Hematopoietic multipotent progenitor cell treated with erythropoietin and hydrocortisone succinate and interleukin-3 and kit ligand, for 8 days (in vitro differentiated cells): ENCODE measurements at regions not wholly inside any gene's neighbourhood (a gene's known extent, or its start where the extent isn't known, plus 50 kb on each side); places are given as distances from the start of the nearest gene placed in this dataset.
A peak's percentile ranks its signal among the peaks of the same experiment; 100 is the strongest.

Source experiments
- DNase-seq: peaks from one replicate; pipeline ENCODE4 v3.0.0-alpha.2; 2015

- no peak for DNase-seq
Observed at GRCh38 chr5:104189031-104189430, 626.4 kb upstream of the NUDT12 start.

DNA sequence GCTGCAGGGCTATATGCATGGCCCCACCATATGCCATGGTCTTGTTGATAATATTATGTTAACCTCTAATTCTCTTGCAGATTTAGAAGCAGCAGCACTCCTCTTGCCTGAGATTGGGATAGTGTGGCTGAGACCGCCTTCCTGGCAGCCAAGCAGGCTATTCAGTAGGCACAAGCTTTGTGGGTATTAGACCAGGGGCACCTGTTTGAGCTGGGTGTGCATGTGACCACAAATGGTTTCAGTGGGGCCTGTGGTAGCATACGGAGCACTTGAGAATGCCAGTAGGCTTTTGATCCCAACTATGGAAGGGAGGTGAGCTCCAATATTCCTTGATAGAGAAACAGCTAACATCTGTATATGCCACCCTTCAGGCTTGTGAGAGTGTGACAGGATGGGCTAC is 625.1 kb upstream of the NUDT12 start:
- DNase-seq, result no peak

DNA sequence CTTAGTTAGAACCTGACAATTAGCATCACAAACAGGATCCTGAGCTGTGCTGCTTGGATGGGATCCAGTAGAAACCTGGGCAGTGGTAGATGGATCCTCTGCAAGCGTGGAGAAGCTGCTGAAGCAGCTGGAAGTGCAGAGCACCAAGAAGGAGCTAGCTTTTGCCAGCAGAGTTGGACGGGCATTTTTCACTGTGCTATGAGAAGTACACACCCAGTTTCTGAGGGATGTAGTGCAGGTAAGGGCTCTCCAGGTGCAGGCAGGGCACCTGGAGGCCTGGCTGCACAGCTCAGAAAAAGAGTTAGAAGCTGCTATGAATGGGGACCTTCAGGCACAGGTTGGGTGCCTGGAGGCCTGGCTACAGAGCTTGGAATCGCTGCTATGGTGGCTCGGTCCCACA is 623.9 kb upstream of the NUDT12 start:
- no peak for DNase-seq

- no peak for DNase-seq
Observed at GRCh38 chr5:104186100-104186499, 623.5 kb upstream of the NUDT12 start.

DNA sequence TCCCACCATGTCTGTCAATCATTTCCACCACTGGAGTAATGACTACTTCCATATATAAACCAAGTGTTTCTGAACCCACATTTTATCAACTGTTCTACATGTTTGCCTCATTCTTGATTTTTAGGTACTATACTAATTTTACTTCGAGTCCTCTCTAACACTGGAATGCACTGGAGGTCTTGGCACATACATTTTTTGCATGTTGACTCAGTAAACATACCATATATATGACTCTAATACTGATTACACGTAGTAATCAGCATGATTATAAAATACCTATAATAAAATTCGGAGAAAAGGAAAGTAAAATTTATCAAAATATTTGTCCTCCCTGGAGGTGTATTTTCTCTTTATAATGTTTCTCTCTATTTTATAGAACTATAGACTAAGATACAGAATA is 621.7 kb upstream of the NUDT12 start:
- no peak for DNase-seq

DNA sequence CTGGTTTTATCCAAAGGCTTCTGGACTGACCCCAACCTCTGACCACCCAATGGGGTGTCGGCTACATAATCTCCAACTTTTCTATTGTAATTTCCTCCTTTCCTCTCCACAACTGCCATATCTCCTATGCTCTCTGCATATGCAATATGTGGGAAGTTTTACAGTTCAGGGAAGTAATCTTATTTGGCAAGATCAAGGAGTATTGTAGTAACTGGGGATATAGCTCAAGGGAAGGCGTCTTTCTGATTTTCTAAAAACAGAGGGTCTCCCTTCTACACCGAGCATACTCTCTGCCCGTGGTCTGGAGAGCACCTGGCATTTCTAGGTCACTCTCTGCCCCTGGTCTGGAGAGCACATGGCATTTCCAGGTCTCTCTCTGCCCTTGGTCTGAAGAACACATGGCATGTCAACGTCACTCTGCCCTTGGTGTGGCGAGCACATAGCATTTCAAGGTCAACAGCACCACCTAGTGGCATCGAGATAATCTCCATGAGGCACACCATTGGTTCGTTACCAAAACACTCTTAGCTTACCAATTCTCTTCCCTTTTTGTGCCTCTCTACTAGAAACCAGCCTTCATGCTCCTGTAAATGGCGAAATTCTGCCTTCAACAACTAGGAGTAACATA is 616.4 kb upstream of the NUDT12 start:
- DNase-seq, result peak; percentile 54

DNA sequence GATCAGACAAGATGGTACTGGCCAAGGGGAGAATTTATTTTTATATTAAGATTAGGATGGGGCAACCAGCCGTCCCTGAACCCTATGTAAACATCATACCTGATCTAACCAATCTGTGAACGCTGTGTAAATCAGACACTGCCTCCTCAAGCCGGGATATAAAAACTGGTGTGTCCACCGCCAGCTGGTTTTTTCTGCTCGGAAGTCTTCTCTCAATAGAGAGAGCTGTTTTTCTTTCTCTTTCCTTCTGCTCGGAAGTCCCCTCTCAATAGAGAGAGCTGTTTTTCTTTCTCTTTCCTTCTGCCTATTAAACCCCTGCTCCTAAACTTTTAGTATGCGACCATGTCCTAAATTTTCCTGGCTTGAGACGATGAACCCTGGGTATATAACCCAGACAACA is 615.5 kb upstream of the NUDT12 start:
- DNase-seq, result no peak

GRCh38 chr5:104177651-104178050 is 615.1 kb upstream of the NUDT12 start:
- no peak for DNase-seq

- DNase-seq, result no peak
Observed at GRCh38 chr5:104172976-104173375, 610.4 kb upstream of the NUDT12 start.

- DNase-seq, result no peak
Observed at GRCh38 chr5:104171958-104172690, 609.5 kb upstream of the NUDT12 start.

DNA sequence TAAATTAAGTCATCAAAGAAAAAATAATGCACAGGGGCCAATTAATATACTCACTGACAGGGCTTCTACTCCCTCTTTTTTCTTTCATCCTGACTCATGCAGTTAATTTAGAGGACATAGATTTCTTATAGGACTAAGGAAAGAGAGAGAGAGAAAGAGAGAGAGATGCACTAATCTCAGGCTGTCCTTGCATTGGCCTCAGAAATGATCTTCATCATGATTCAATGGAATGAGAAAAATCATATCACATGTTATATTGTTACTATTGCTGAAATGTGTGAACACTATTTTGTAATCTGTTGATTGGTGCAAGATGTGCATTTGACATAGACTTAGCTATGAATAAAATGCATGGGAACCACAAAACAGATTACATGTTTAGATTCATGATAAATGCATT is 608.3 kb upstream of the NUDT12 start:
- no peak for DNase-seq

GRCh38 chr5:104146652-104147051 is 584.1 kb upstream of the NUDT12 start:
- DNase-seq, result no peak

- DNase-seq, result no peak
Observed at GRCh38 chr5:104139840-104140239, 577.3 kb upstream of the NUDT12 start.

DNA sequence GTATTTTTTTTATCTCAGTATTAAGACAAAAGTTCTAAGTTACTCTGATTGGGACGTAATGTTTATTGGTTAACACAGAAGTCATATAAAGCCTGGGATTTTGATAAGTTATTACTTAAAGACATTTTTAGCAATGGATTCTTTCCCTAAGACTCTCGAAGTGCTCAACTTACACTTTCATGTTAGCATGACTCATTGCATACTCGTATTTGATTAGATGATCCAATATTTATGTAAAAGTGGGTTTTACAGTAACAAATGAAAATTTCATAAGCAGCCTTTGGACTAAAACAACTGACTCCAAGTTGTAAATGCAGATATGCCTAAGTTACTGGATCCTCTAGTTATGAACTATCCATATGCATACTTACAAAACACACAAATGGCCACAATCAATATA is 567.7 kb upstream of the NUDT12 start:
- DNase-seq, result no peak

DNA sequence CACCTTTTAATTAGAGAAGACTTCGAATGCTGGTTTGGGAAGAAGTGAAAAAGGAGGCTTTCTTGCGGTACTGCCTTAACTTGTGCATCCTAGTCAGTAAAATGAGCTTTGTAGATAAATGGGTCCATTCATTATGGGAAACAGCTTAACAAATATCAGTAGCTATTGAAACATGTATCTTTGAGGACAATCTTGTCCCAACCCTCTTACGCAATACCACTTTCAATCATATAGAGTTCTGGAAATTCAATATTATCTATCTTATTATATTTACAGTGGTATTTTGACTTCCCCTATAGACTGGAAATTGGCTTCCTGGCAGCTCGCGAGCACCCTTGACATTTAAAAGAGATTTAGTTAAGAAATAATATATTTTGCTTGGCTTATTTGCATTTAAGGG is 565.8 kb upstream of the NUDT12 start:
- DNase-seq, result no peak

DNA sequence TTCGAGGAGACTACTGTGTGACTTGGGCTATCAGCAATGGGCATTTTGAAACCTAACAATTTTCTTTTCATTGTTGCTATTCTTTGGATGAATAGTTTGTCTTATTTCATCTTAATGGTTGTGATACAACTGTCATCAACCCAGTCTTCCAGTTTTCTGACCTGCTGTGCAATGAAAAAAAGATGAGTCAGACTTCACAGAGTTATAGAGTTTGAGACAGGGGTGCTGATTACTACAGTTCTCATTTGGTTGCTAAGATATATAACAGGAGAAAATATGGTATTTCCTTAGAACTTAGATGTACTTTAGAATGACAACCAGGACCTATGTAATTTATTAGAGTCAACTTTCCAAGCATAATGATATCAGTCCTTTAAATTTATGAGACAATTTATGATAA is 564.4 kb upstream of the NUDT12 start:
- no peak for DNase-seq

DNA sequence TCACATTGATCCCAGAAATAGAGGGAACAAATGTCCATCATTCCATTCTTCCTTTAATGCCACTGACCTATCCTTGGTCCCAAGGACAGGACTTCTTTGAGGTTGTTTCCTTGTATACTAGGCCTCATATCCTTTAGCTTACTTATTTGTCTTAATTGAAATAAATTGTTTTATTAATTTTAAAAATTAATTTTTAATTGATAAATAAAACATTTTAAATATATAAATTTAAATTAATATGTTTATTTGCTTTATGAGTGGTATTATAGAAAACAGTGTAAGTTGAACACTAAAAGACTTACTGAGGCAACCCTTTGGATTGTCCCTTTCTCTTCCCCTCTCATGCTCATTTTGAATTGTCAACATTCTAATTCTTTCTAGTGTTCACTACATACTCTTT is 556.9 kb upstream of the NUDT12 start:
- no peak for DNase-seq

GRCh38 chr5:104111632-104112031 is 549.0 kb upstream of the NUDT12 start:
- no peak for DNase-seq

DNA sequence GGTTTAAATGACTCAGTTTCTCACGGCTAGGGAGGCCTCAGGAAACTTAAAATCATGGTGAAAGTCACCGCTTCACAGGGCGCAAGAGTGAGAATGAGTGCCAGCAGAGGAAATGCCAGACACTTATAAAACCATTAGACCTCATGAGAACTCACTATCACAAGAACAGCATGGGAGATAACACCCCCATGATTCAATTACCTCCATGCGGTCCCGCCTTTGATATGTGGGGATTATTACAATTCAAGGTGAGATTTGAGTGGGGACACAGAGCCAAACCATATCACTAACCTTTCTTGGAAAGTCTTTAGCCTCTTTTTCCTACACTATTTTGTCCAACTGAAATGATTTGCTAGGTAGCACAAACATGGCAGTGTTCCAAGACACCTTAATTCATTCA is 533.9 kb upstream of the NUDT12 start:
- DNase-seq, result no peak

- DNase-seq, result no peak
Observed at GRCh38 chr5:104095527-104095926, 532.9 kb upstream of the NUDT12 start.

DNA sequence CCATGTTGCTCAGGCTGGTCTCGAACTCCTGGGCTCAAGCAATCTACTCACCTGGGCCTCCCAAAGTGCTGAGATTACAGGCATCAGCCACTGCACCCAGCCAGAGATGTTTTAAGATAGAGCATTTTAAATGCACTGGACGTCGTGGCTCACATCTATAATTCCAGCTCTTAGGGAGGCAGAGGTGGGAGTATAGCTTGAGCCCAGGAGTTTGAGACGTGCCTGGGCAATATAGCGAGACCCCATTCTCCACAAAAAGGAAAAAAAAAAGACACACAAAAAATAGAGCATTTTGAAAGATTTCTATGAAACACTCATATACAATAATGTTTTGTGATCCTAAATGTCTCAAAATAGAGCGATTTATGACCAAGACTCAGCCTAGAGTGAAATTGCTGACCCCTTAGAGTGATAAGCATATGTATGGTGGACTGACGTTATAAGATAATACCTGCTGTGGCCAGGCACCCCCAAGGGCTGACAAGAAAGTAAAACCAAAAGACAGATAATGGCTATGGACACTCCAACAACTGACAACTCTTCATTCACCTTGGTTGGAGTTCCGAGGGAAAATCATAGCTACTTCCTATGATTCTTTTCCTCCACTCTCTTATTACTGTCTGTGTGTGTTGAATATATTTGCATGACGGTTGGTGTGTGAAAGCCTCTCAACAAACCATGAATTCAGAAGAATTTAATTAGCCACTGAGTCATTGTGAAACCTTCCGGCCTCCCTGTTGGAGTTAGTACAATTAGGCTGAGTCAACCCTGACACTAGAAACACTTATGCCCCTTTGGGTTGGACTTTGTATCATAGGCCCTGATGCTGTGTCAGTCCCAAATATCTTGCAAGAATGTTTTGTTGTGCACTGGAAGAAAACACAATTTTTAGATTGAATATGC is 526.5 kb upstream of the NUDT12 start:
- no peak for DNase-seq

DNA sequence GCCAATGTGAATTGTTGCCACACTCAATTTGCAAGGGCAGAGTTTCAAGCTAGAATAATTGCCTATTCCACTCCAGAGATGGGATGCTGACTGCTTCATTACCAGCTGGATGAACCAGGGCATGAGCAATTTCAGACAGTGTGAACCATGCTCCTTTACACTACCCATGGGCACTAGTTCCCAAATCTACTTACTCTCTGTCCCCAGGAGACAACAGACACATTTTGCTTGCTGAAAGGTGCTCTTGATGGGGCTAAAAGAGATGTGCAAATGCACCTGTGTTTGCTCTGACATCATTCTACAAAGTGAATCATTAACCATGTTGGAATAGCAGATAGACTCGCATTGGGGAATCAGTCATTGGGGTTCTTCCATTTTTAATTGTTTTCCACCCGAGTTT is 522.3 kb upstream of the NUDT12 start:
- no peak for DNase-seq

- no peak for DNase-seq
Observed at GRCh38 chr5:104082754-104083153, 520.2 kb upstream of the NUDT12 start.

GRCh38 chr5:104081232-104081631 is 518.6 kb upstream of the NUDT12 start:
- no peak for DNase-seq
